Lower leg skin (tissue), 3 donors: ENCODE measurements at regions not wholly inside any gene's neighbourhood (a gene's known extent, or its start where the extent isn't known, plus 50 kb on each side); places are given as distances from the start of the nearest gene placed in this dataset.

Experiments used
- CTCF ChIP-seq, 3 donors: fragments of 450-650 bp; IDR thresholded peaks; one replicate each; pipeline ENCODE4 v1.5.1; 2016; ENCODE audit warnings: antibody characterized with exemption in 3 of 3, mild to moderate bottlenecking in 3 of 3, moderate library complexity in 2 of 3
- POLR2A ChIP-seq, 2 donors: fragments of 450-650 bp; IDR thresholded peaks; one replicate each; pipeline ENCODE4 v1.6.1; 2016 to 2017; ENCODE audit warnings: antibody characterized with exemption in 2 of 2, mild to moderate bottlenecking in 1 of 2, moderate library complexity in 1 of 2

DNA sequence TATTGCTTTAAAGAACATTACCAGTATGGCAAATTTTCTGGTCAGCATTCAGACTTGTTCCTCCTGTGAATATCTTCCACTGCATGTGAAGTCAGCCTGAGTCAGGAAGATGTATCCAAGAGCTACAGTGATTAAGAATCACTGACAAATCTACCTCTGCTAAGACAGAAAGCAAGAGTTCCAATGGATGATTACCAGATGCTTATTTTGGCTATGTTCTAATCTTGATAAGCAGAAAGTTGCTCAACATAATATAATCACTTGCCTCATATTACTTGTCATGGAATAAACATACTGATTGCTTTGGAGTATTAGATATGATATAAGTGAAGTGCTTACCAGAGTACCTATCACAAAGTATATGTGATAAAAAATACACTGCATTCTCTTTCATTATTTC is 738.1 kb downstream of the ADGRL2 start:
- no peak for TF ChIP-seq CTCF (IDR thresholded peaks at IDR 0.05)
- no peak for TF ChIP-seq POLR2A (IDR thresholded peaks at IDR 0.05)
